Glutamatergic neuron (in vitro differentiated cells): ENCODE measurements at regions not wholly inside any gene's neighbourhood (a gene's known extent, or its start where the extent isn't known, plus 50 kb on each side); places are given as distances from the start of the nearest gene placed in this dataset.

Experiments used
- DNase-seq: peaks from one replicate; pipeline ENCODE4 v3.0.0; 2022
- H3K27ac Mint-ChIP-seq: one replicate; pipeline ENCODE4 v1.8.0; 2020; ENCODE audit warnings: mild to moderate bottlenecking, mixed read lengths, inconsistent platforms; ENCODE audit not compliant: unreplicated experiment
- H3K27me3 Mint-ChIP-seq: one replicate; pipeline ENCODE4 v1.8.0; 2020; ENCODE audit warnings: mild to moderate bottlenecking, moderate library complexity, mixed read lengths, inconsistent platforms; ENCODE audit not compliant: unreplicated experiment
- H3K36me3 Mint-ChIP-seq: one replicate; pipeline ENCODE4 v1.8.0; 2020; ENCODE audit warnings: mild to moderate bottlenecking, mixed read lengths, inconsistent platforms; ENCODE audit not compliant: unreplicated experiment
- H3K4me1 Mint-ChIP-seq: one replicate; pipeline ENCODE4 v1.8.0; 2020; ENCODE audit warnings: mild to moderate bottlenecking, low read depth, mixed read lengths, inconsistent platforms; ENCODE audit not compliant: unreplicated experiment
- H3K4me3 Mint-ChIP-seq: one replicate; pipeline ENCODE4 v1.8.0; 2020; ENCODE audit warnings: mild to moderate bottlenecking, mixed read lengths, inconsistent platforms; ENCODE audit not compliant: unreplicated experiment
- H3K9me3 Mint-ChIP-seq: one replicate; pipeline ENCODE4 v1.8.0; 2020; ENCODE audit warnings: mild to moderate bottlenecking, moderate library complexity, mixed read lengths, inconsistent platforms; ENCODE audit not compliant: unreplicated experiment
- CTCF ChIP-seq: fragments of 200-600 bp; sonication (generic); IDR thresholded peaks from one replicate; pipeline ENCODE4 v1.5.0; 2021; ENCODE audit not compliant: partially characterized antibody, unreplicated experiment

- H3K4me1 Mint-ChIP-seq: peaks cover 2% of the 10 kb centered on the region
- H3K4me3 Mint-ChIP-seq: no peak overlapping the region
- H3K27me3 Mint-ChIP-seq: no peaks in the 10 kb centered on the region
- no peaks in the 10 kb centered on the region for H3K36me3 Mint-ChIP-seq
- DNase-seq: no peak
- H3K9me3 Mint-ChIP-seq: no peaks in the 10 kb centered on the region
- H3K27ac Mint-ChIP-seq: no peak overlapping the region
- no peak for TF ChIP-seq CTCF
These were observed 573.5 kb downstream of the CCSER2 start for GRCh38 chr10:84901885-84902284.

- Mint-ChIP-seq H3K4me1 (peaks cover 5% of the 10 kb centered on the region), H3K9me3 (no peaks in the 10 kb centered on the region), H3K4me3 (no peak overlapping the region), H3K27me3 (no peaks in the 10 kb centered on the region), H3K27ac (no peak overlapping the region), H3K36me3 (no peaks in the 10 kb centered on the region)
- no peak for TF ChIP-seq CTCF
- no peak for DNase-seq
These were observed 574.2 kb downstream of the CCSER2 start for GRCh38 chr10:84902553-84902952.

- TF ChIP-seq CTCF: no peak
- DNase-seq: no peak
- peaks cover 11% of the 10 kb centered on the region for H3K4me1 Mint-ChIP-seq
- no peaks in the 10 kb centered on the region for H3K27me3 Mint-ChIP-seq
- H3K9me3 Mint-ChIP-seq: no peaks in the 10 kb centered on the region
- no peaks in the 10 kb centered on the region for H3K36me3 Mint-ChIP-seq
- H3K27ac Mint-ChIP-seq: no peak overlapping the region
- H3K4me3 Mint-ChIP-seq: no peak overlapping the region
These were observed 574.9 kb downstream of the CCSER2 start for GRCh38 chr10:84903320-84903719.

- Mint-ChIP-seq H3K4me1 (peaks cover 9% of the 10 kb centered on the region), H3K36me3 (no peaks in the 10 kb centered on the region), H3K27me3 (no peaks in the 10 kb centered on the region), H3K9me3 (no peaks in the 10 kb centered on the region), H3K27ac (peak overlapping the region; percentile 12), H3K4me3 (peak overlapping the region; percentile 28)
- DNase-seq: no peak
- no peak for TF ChIP-seq CTCF
These were observed 579.1 kb downstream of the CCSER2 start for GRCh38 chr10:84907461-84908009.

GRCh38 chr10:84908491-84908890 is 580.1 kb downstream of the CCSER2 start:
- no peak for DNase-seq

More at GRCh38 chr10:84908491-84908890, 580.1 kb downstream of the CCSER2 start:
- Mint-ChIP-seq H3K27me3 (no peaks in the 10 kb centered on the region), H3K4me1 (peaks cover 9% of the 10 kb centered on the region), H3K27ac (no peak overlapping the region), H3K4me3 (no peak overlapping the region), H3K9me3 (no peaks in the 10 kb centered on the region), H3K36me3 (no peaks in the 10 kb centered on the region)
- no peak for TF ChIP-seq CTCF
